HG02588 (cell line): ENCODE measurements at regions not wholly inside any gene's neighbourhood (a gene's known extent, or its start where the extent isn't known, plus 50 kb on each side); places are given as distances from the start of the nearest gene placed in this dataset.

Experiments used
- ATAC-seq: cut with Tn5 transposase; IDR thresholded peaks from one replicate; pipeline ENCODE4 v1.9.1; 2021; ENCODE audit warnings: mild to moderate bottlenecking, moderate library complexity; ENCODE audit not compliant: unreplicated experiment

DNA sequence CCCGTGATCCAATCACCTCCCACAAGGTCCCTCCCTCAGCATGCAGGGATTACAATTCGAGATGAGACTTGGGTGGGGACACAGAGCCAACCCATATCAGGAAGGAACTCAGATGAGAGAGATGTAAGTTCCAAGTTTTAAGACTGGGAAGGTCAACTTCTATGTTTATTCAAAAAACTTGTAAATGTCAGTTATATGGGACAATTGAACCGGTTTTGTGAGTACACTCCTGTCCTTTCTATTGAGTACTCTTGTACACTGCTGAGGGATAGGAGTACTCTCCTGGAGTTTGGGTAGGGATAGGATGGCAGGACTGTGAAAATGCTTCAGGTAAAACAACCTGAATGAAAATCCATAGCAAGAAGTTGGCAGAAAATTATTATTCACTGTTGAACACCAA, 239.1 kb downstream of the ZNF674 start:
- no peak for ATAC-seq

DNA sequence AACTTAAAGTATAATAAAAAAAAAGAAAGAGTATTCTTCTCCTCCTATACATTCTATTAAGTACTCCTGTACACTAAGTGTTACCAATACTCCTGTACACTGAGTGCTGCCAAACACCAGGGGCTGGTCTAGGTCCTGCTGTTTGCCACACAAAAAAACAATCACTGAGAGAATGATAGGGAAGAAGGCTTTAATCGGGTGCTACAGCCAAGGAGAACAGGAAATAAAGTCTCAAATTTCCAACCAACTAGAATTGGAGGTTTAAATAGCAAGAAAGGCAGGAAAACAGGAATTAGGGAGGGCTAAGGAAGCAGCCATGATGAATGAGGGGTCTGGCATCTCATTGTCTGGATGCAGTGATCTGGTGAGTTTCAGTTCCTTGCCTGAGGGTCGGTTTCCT, 239.8 kb downstream of the ZNF674 start:
- no peak for ATAC-seq

DNA sequence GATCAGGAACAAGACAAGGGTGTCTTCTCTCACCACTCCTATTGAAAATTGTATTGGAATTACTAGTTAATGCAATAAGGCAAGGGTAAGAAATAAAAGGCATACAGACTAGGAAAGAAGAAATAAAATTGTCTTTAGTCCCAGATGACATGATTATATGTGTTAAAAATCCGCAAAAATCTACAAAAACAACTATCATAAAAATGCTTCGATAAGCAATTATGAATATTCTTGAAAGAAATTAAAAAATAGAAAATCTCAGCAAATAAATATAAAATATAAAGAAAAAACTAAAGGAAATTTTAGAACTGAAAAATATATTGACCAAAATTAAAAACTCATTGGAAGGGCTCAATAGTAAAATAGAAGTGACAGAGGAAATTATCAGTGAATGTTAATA, 243.3 kb downstream of the ZNF674 start:
- no peak for ATAC-seq

DNA sequence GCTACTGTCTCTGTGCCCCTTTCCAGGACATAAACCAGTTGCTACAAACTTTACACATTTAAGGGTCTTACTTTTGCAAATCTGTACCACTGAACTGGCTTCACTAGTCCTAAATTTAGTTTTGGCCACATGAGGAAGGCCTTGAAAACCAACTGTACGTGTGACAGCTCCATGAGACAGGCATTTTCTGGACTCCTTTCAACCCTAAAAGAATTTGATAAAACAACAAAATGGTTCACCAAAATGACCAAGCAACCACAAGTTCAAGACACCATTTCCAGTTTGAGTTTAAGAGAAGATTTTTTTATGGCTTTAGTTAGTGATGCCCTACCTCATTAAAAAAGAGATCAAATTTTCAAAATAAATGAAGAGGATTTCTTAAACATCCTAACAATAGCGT, 246.4 kb downstream of the ZNF674 start:
- no peak for ATAC-seq

DNA sequence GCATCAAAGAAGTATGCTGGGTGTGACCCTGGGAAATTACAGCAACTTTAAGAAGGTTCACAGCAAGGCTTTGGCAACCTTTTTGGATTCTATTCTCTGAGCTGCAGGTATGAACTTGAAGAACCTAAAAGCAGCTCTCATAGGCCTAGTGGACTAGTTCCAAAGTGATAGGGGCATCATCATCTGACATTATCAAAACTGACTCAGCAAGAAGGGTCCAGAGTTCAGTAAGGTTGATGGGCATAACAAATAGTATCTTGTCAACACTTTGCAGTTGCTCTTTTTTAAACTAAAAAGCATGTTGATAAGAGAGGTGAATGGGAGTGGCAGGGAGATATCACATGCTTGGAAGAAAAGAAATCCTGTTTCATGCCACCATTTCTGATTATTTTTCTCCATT, 249.3 kb downstream of the ZNF674 start:
- no peak for ATAC-seq

DNA sequence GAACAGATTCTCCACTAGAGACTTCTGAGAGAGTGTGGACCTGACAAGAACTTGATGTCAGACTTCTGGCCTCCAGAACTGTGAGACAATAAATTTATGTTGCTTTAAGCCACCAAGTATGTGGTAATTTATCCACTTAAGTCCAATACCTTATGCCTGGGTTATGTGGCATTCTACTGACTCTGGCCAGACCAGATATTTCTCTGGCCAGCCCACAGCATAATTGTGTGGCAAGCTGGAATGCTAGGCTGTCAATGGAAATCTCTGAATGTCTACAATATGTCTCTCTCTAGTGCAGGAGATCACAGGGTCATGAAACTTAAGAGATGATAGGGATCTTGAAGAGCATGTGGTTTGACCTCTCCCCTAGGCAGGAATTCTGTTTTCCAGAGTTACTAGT, 251.0 kb downstream of the ZNF674 start:
- no peak for ATAC-seq

DNA sequence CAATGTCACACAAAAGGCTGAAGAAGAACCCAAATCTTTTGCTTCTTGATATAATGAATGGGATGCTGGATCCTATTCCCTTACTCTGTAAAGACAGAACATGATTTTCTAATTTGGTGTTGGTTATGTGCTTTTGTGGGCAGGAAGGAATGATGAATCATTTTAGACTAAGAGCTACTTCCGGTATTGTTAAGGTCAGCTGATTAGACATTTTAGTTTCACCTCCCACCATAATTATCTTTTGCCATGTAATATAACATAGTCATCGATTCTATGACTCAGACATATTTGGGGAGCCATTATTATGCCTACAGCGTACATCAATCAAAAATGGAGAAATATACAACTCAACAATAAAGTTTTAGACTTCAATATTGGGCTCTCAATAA, 265.3 kb downstream of the ZNF674 start:
- ATAC-seq, result no peak

DNA sequence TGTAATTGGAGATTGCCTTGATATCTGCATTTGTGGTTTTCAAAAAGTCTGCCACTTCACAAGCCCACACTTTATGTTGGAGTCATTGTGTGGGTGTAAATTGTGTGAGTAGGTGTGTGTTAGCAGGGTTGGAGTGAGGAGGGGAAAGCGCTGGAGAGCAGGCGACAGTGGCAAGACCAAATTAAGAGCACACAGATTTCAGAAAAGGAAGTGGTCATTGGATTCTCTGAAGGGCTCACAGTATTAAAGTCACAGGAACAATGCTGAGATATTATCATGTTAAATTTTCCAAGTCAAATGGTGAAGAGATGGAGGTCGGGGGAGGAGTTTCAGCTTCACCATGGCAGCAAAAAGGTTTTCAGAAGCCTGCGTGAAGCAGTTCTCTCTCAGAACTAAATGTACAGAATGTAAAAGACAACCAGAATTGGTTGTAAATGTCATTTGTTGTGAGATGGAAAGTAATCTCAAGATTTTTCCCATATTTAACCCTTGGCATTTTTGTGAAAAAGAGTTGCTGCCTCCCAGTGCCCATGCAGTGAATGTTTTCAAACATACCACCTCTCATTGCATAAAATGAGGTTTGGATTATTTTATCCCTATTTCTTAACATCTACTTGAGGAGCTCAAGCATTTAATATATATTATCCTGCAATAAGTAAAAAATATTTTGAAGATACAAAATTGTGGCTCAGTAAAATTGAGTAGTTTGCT, 265.9 kb downstream of the ZNF674 start:
- ATAC-seq, result no peak

DNA sequence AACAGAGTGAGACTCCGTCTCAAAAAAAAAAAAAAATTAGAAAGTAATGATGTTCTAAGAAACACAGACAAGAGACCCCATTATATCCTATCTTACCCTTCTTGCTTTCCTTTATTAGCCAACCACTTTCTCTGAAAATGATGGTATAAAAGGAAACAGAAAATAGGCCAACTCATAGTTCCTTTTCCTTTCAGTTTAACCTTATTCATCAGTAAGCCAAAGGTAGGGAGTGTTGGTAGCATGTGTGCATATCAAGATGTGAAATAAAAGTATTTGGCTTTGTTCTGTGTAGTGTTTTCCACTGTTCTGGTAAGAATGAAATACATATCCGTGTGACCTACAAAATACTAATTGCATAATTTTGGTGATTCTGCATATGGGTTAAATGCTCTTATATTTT, 266.6 kb downstream of the ZNF674 start:
- no peak for ATAC-seq

DNA sequence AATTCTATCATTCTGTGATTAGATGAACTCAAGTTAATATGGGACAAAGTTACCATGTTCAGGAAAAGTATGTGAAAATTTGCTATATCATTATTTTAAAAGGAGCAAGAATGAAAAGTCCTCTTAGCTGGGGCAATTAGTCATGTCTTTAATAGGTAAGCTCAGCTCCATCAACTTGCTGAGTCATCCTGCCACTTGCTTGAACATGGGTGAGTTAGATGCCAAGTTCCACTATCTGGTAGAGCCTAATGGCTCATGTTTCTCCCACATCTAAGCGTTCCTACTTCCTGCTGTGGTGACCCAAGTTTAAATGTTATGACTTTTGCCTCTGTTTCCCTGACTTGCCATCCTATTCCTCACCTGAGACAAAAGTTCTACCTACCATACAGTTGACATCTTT, 276.8 kb downstream of the ZNF674 start:
- no peak for ATAC-seq

DNA sequence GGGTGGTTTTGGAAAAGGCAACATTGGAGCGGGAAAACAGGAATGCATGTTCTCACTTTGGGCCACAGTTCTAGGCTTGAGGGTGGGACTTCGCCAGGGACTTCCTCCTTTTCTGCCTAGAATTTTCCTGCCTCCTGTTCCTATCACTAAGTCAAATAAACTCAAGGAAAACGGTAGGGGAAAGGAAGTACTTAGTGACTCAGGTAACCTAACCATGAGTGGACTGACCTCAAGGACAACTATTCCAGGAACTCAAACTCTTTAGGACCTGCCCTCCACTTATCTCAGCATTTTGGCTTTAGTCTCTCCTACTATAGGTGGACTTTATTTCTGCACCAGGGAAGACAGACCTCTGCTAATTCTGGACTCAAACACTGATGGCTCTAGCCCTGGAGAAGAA, 281.7 kb downstream of the ZNF674 start:
- no peak for ATAC-seq

DNA sequence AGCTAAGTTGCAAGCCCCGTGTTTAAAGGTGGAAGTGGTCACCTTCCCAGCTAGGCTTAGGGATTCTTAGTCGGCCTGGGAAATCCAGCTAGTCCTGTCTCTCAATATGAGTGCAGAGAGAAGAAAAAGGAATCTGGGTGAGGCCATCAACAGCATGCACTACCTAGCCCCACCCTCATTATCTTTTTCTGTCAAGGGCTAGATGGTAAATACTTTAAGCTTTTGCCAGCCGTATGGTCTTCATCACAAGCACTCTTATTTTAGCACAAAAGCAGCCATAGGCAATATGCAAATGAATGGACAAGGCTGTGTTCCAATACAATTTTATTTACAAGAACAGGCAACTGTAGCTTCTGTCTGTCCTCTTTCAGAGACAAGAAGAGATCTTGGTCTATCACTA, 282.9 kb downstream of the ZNF674 start:
- no peak for ATAC-seq

DNA sequence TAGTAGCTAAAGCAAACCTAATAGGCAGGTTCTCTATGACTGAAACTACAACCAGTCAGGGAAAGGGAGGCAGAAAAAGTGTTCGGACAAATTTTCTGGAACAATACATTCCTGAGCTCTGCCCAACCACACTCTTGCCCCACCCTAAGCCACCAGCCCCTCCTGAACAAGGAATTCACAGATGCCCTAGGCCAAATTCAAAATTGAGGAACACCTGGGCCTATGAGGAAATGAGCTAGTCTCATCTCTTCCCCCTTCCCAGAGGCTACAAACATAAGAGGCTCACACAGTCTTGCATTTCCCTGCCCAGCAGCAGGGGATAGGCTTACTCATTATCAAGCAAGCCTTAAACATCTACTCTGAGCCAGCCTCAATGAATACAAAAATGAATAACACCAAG, 284.7 kb downstream of the ZNF674 start:
- ATAC-seq, result no peak

DNA sequence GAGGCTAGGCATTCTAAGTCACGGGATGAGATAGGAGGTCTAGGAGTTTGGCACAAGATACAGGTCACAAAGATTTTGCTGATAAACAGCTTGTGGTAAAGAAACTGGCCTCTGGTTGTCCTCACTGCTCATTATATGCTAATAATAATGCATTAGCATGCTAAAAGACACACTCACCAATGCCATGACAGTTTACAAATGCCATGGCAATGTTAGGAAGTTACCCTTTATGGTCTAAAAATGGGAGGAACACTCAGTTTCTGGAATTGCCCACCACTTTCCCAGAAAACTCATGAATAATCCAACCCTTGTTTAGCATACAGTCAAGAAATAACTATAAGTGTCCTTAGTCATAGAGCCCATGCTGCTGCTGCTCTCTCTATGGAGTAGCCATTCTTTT, 286.9 kb downstream of the ZNF674 start:
- ATAC-seq, result no peak

DNA sequence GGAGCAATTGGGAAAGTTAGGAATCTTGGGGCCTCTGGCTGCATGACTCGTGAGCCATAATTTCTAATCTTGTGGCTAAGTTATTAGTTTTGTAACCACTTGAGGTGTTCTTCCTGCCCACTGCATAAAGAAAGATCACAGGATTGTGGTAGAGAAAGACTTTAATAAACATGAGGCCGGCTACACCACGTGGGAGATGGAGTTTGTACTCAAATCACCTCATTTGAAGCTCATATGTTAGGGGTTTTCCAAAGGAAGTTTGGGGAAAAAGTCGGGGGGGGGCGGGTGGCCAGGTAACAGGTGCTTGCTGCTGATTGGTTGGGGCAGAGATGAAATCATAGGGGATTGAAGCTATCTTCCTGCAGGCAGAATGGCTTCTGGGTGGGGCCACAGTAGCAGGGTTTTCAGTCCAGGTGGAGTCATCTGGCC, 287.8 kb downstream of the ZNF674 start:
- no peak for ATAC-seq

DNA sequence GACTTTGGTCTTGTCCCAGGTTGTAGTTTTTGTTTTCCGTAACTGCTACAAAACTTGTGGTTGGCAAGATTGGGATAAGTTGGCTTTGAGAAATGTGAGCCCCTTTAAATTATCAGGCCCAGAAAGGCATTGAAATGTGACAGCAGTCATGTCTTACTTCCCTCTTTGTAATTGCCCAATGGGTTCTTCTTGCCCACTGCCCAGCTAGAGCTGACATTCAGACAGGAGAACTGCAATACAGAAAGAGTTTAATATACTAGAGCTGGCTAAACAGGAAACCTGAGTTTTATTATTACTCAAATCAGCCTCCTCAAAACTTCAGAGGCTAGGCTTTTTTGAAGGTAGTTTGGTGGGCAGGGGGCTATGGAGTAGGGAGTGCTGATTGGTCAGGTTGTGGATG, 288.3 kb downstream of the ZNF674 start:
- no peak for ATAC-seq

DNA sequence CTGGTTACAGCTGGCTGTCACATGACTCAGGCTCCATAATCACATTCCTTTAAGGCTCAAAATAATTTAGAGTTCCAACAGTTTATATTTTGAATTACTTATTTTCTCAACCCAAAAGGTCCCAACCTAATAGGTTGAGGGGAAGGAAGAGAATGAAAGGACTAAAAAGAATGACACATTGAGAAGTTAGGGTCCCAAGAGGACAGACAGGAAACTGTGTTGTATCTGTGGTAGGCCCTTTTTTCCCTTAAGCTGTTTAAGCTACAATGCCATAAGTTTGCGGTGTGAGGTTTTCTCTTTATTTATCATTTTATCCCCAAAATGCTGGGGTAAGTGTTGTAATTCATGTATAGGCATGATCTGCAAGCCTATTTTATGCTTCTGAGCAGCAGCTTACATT, 290.2 kb downstream of the ZNF674 start:
- no peak for ATAC-seq

DNA sequence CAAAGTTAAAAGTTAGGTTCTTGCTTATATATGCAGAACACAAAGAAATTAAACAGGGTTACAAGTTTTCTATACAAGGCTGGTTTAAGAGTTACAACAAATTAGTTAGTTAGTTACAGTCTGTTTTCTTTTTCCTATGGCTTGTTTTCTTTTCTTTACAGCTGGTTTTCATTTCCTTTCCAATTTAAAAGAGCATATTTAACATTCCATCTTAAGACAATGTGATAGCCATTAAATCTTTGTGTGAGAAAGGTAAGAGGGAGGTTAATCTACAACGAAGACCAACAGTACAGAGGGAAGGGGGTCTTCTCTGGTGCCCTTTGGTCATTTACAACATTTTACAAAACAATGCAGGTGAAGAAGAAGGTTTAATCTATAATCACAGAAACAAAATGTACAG, 290.6 kb downstream of the ZNF674 start:
- no peak for ATAC-seq

DNA sequence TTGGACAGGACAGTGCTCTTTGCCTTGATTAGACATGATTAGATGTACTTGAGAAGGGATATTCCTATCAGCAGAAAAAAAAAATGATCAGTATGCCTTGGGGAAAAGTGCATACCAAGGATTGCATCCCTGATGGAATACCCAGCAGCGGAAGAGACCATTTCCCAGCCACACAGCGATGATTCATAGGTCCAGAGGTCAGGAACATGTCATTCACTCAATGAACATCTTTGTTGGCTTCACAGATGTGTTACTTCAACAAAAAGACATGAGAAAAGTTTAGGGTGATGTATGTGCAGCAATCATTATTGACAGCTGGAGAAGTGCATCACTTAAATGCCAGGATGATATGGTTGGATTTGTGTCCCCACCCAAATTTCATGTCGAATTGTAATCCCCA, 293.5 kb downstream of the ZNF674 start:
- ATAC-seq, result no peak

DNA sequence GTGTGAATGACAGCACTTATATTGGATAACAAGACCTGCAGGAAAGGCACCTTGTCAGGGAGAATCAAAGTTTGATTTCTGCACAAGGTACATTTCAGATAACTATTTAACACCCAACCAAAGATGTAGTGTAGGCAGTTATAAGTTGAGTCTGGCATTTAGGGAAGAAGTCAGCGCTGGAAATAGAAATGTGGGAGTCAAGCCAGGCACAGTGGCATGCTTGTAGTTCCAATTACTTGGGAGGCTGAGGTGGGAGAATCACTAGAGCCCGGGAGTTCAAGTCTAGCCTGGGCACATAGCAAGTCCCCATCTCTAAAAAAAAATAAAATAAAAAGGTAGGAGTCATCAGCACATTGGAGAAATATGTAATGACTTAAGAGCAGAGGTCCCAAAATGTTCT, 295.1 kb downstream of the ZNF674 start:
- no peak for ATAC-seq

DNA sequence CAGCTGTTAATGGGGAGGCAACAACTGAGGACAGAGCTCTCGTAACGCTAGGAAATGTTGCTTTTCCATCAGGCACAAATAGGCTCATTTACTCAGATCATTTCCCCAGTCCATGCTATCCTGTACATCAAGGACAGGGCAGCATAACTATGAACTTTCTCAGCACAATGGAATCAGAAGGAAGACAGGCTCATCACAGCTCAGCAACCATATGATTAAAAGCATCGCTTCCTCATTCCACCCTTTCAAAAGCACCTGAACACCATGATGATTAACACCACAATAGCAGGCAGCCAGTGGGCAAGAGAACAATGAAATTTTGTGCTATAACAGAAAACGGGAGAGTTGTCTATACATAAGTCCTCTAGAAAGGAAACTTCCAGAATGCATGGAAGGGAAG, 297.8 kb downstream of the ZNF674 start:
- ATAC-seq, result no peak

DNA sequence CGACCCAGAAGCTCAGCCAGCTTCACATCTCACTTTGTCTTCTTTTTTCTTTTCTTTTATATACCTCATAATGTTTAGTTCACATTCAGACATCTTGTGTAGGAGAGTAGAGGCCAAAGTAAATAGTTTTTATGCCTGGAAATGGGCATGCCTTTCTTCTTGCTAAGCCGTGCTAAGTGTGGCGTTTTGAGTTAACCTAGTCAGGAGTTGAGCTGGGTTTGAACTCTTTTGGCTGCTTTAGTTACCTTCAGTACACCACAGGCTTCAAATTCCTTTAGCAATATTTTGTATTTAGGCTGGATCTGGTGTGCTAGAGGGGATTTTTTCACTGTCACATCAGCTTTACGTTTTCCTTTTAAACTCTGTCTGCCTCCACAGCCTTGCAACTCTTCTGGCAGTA, 300.8 kb downstream of the ZNF674 start:
- ATAC-seq, result no peak

DNA sequence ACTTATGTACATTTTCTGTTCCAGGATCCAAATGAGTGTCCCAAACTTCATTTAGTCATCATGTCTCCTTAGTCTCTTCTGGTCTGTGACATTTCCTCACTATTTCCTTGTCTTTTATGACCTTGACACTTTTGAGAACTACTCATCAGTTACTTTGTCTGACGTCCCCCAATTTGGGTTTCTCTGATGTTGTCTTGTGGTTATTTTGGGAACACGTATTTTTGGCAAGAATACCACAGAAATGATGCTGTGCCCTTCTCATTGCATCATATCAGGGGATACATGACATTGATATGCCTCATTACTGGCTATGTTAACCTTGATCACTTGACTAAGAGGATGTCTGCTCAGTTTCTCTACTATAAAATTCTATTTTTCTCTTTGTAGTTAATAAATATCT, 308.8 kb downstream of the ZNF674 start:
- no peak for ATAC-seq

DNA sequence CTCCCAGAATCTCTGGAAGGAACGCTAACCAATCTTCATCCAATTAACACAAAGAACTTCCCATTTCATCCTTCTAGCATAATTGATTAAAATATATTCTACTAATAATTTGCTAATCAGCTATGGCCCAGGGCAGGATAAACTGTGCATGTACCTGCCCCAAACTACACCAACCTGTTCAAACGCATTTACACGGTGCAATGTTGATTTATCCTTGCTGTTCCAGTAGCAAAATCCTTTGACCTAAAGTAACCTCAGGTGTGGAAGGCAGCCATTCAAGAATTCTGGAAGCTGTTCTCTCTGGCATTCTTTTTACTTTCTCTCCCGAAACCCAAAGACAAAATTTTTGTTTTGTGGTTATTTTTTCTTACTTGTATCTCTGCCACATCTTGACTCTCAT, 309.4 kb downstream of the ZNF674 start:
- no peak for ATAC-seq
